ENCODE measurements at regions not wholly inside any gene's neighbourhood (a gene's known extent, or its start where the extent isn't known, plus 50 kb on each side); places are given as distances from the start of the nearest gene placed in this dataset.

- Mint-ChIP-seq H3K36me3 (ENCODE audit: low read depth) (no peaks in the 10 kb centered on the region), H3K27me3 (ENCODE audit: insufficient read depth) (peaks cover 12% of the 10 kb centered on the region), H3K4me1 (ENCODE audit: low read depth) (peaks cover 16% of the 10 kb centered on the region), H3K9me3 (no peaks in the 10 kb centered on the region), H3K27ac (no peak overlapping the region), H3K4me3 (no peak overlapping the region)
- DNase-seq, result no peak
- no peak for TF ChIP-seq CTCF (IDR thresholded peaks at IDR 0.05)
Observed at GRCh38 chr18:22318745-22319407, 98.8 kb downstream of the CTAGE1 start.

- peaks cover 32% of the 10 kb centered on the region for H3K4me1 Mint-ChIP-seq (ENCODE audit: low read depth)
- H3K27ac Mint-ChIP-seq, result peak overlapping the region; percentile 81
- peak overlapping the region; percentile 42 for H3K4me3 Mint-ChIP-seq
- peaks cover 9% of the 10 kb centered on the region for H3K27me3 Mint-ChIP-seq (ENCODE audit: insufficient read depth)
- DNase-seq, result peak; percentile 73
- H3K36me3 Mint-ChIP-seq (ENCODE audit: low read depth), result no peaks in the 10 kb centered on the region
- no peaks in the 10 kb centered on the region for H3K9me3 Mint-ChIP-seq
- TF ChIP-seq CTCF (IDR thresholded peaks at IDR 0.05), result no peak
Observed at GRCh38 chr18:22314420-22314819, 103.3 kb downstream of the CTAGE1 start.

- Mint-ChIP-seq H3K4me1 (ENCODE audit: low read depth) (peaks cover 32% of the 10 kb centered on the region), H3K36me3 (ENCODE audit: low read depth) (no peaks in the 10 kb centered on the region), H3K9me3 (no peaks in the 10 kb centered on the region), H3K4me3 (peak overlapping the region; percentile 42; the same call in 1 of the 2 replicates), H3K27me3 (ENCODE audit: insufficient read depth) (peaks cover 9% of the 10 kb centered on the region), H3K27ac (peak overlapping the region; percentile 81)
- TF ChIP-seq CTCF (IDR thresholded peaks at IDR 0.05), result no peak
- no peak for DNase-seq
Observed at GRCh38 chr18:22314001-22314400, 103.7 kb downstream of the CTAGE1 start.

GRCh38 chr18:22311301-22311700 is 106.4 kb downstream of the CTAGE1 start:
- Mint-ChIP-seq H3K36me3 (ENCODE audit: low read depth) (no peaks in the 10 kb centered on the region), H3K4me3 (no peak overlapping the region), H3K9me3 (no peaks in the 10 kb centered on the region), H3K27ac (no peak overlapping the region), H3K4me1 (ENCODE audit: low read depth) (peaks cover 32% of the 10 kb centered on the region), H3K27me3 (ENCODE audit: insufficient read depth) (no peaks in the 10 kb centered on the region; the same call in 1 of the 2 replicates)
- DNase-seq, result peak; percentile 17
- no peak for TF ChIP-seq CTCF (IDR thresholded peaks at IDR 0.05)

- H3K9me3 Mint-ChIP-seq, result no peaks in the 10 kb centered on the region
- no peak overlapping the region for H3K27ac Mint-ChIP-seq
- no peaks in the 10 kb centered on the region for H3K36me3 Mint-ChIP-seq (ENCODE audit: low read depth)
- no peak for TF ChIP-seq CTCF (IDR thresholded peaks at IDR 0.05)
- peaks cover 20% of the 10 kb centered on the region for H3K4me1 Mint-ChIP-seq (ENCODE audit: low read depth)
- H3K4me3 Mint-ChIP-seq, result no peak overlapping the region
- peak; percentile 54 for DNase-seq
- peaks cover 2% of the 10 kb centered on the region for H3K27me3 Mint-ChIP-seq (ENCODE audit: insufficient read depth)
Observed at GRCh38 chr18:22309191-22309590, 108.5 kb downstream of the CTAGE1 start.

Measured in HFFc6 (cell line).